ENCODE measurements at regions not wholly inside any gene's neighbourhood (a gene's known extent, or its start where the extent isn't known, plus 50 kb on each side); places are given as distances from the start of the nearest gene placed in this dataset.

- TF ChIP-seq TCF12 (IDR thresholded peaks at IDR 0.05; ENCODE audit: low read depth) (no peak), CEBPB (IDR thresholded peaks at IDR 0.05) (no peak), YY1 (IDR thresholded peaks at IDR 0.05; ENCODE audit: low read depth) (no peak), FOXM1 (IDR thresholded peaks at IDR 0.05; ENCODE audit: borderline replicate concordance, low read depth) (no peak), EP300 (IDR thresholded peaks at IDR 0.05; ENCODE audit: borderline replicate concordance) (no peak), TAF1 (IDR thresholded peaks at IDR 0.05; ENCODE audit: low read depth) (no peak), MAX (IDR thresholded peaks at IDR 0.05) (no peak), EGR1 (IDR thresholded peaks at IDR 0.05) (no peak)
- TF ChIP-seq, protein P1, sequence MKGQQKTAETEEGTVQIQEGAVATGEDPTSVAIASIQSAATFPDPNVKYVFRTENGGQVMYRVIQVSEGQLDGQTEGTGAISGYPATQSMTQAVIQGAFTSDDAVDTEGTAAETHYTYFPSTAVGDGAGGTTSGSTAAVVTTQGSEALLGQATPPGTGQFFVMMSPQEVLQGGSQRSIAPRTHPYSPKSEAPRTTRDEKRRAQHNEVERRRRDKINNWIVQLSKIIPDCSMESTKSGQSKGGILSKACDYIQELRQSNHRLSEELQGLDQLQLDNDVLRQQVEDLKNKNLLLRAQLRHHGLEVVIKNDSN (IDR thresholded peaks at IDR 0.05): no peak
These were observed 201.6 kb upstream of the TMEM260 start for GRCh38 chr14:56378046-56378445.
